Suprapubic skin (tissue), 4 donors: ENCODE measurements at regions not wholly inside any gene's neighbourhood (a gene's known extent, or its start where the extent isn't known, plus 50 kb on each side); places are given as distances from the start of the nearest gene placed in this dataset.

Experiments used
- DNase-seq, 2 donors: peaks; one replicate each; pipeline ENCODE4 v3.0.0-alpha.2; 2019; ENCODE audit warnings: low spot score in 2 of 2
- H3K27ac ChIP-seq: fragments of 200-600 bp; sonication (generic); one replicate; pipeline ENCODE4 v1.5.1; 2019
- H3K27me3 ChIP-seq: fragments of 200-600 bp; sonication (generic); one replicate; pipeline ENCODE4 v1.5.1; 2019
- H3K36me3 ChIP-seq: fragments of 200-600 bp; sonication (generic); one replicate; pipeline ENCODE4 v1.5.1; 2019
- H3K4me1 ChIP-seq: fragments of 200-600 bp; sonication (generic); one replicate; pipeline ENCODE4 v1.5.1; 2019
- H3K4me3 ChIP-seq: fragments of 200-600 bp; sonication (generic); one replicate; pipeline ENCODE4 v1.5.1; 2019; ENCODE audit warnings: mild to moderate bottlenecking
- H3K9me3 ChIP-seq: fragments of 200-600 bp; sonication (generic); one replicate; pipeline ENCODE4 v1.5.1; 2019
- EP300 ChIP-seq: sonication (generic); formaldehyde crosslinking; IDR thresholded peaks from one replicate; pipeline ENCODE4 v1.6.1; 2017; ENCODE audit warnings: antibody characterized with exemption
- POLR2A ChIP-seq, 2 donors: fragments of 450-650 bp; IDR thresholded peaks; one replicate each; pipeline ENCODE4 v1.6.1; 2017; ENCODE audit warnings: antibody characterized with exemption in 2 of 2, mild to moderate bottlenecking in 2 of 2, moderate library complexity in 2 of 2
- POLR2AphosphoS5 ChIP-seq, 3 donors: sonication (generic); formaldehyde crosslinking; IDR thresholded peaks; one replicate each; pipeline ENCODE4 v1.6.1; 2017; ENCODE audit warnings: antibody characterized with exemption in 3 of 3
- WGBS: methylation state at CpG from one replicate; pipeline ENCODE4 v1.1.5; 2018; 5-methylcytosine and 5-hydroxymethylcytosine counted together
- TF ChIP-seq, protein P1 (sequence below), 2 donors: fragments of 200-600 bp in 1 of 2; fragments of 450-650 bp in 1 of 2; sonication (generic) in 1 of 2; IDR thresholded peaks; one replicate each; pipeline ENCODE4 v1.5.1; 2016 to 2019; ENCODE audit warnings: antibody characterized with exemption in 2 of 2, mild to moderate bottlenecking in 1 of 2, moderate library complexity in 1 of 2

DNA sequence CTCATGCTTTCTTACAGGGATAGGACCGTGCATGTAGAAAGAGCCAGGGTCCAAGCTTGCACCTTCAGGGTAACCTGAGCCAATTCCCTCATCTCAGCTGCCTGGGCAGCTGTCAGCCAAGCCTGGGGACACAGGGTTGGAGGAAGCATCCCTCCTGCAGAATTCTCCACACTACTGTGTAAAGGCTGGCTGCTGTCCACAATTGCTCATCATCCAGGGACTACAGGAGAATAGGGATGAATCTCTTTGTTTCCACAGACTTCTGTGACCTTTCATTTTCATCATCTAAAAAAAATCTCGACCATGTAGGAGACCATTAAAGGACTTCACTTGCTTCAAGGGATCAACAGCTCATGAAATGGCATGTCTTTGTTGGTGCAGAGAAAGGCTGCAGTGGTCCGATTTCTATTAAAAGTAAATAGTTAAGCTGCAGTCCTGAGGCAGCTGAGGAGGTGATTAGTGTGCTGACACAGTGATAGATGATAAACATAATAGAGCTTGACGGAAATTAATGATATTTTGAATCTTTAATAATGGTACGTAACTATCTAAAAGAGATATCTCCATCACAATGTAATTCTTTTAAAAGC lies 74.4 kb upstream of the COPS8 start:
- H3K4me1 ChIP-seq: no peaks in the 10 kb centered on the region
- TF ChIP-seq, protein P1, sequence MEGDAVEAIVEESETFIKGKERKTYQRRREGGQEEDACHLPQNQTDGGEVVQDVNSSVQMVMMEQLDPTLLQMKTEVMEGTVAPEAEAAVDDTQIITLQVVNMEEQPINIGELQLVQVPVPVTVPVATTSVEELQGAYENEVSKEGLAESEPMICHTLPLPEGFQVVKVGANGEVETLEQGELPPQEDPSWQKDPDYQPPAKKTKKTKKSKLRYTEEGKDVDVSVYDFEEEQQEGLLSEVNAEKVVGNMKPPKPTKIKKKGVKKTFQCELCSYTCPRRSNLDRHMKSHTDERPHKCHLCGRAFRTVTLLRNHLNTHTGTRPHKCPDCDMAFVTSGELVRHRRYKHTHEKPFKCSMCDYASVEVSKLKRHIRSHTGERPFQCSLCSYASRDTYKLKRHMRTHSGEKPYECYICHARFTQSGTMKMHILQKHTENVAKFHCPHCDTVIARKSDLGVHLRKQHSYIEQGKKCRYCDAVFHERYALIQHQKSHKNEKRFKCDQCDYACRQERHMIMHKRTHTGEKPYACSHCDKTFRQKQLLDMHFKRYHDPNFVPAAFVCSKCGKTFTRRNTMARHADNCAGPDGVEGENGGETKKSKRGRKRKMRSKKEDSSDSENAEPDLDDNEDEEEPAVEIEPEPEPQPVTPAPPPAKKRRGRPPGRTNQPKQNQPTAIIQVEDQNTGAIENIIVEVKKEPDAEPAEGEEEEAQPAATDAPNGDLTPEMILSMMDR (IDR thresholded peaks at IDR 0.05): no peak
- TF ChIP-seq EP300 (no peak), POLR2A (IDR thresholded peaks at IDR 0.05) (no peak), POLR2AphosphoS5 (IDR thresholded peaks at IDR 0.05) (no peak)
- H3K9me3 ChIP-seq: no peaks in the 10 kb centered on the region
- 82% methylated on average over 5 of the region's 5 CpGs for WGBS
- no peak overlapping the region for H3K27ac ChIP-seq
- H3K27me3 ChIP-seq: no peaks in the 10 kb centered on the region
- no peaks in the 10 kb centered on the region for H3K36me3 ChIP-seq
- no peak overlapping the region for H3K4me3 ChIP-seq
- no peak for DNase-seq

DNA sequence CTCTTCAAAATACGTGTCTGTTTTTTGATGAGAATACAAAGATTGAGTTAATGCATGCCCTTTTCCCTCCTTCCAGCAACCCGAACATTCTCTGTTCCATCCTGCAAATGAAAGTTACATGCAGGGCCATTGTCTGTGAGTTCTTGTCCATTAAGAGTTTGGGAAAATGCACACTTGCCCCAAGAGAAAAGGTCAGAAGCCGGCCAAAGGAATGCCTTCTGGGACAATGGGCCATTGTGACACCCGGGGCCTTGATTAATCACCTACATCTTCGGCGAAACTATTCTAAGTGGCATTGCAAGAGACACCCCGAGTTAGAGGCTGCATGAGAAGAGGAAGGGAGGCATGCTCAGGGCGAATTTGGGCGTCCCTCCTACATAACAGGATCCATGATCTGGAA lies 73.7 kb upstream of the COPS8 start:
- no peak for DNase-seq
- H3K9me3 ChIP-seq: no peaks in the 10 kb centered on the region
- H3K27ac ChIP-seq: no peak overlapping the region
- TF ChIP-seq, protein P1 (IDR thresholded peaks at IDR 0.05): no peak
- TF ChIP-seq EP300 (no peak), POLR2AphosphoS5 (IDR thresholded peaks at IDR 0.05) (no peak), POLR2A (IDR thresholded peaks at IDR 0.05) (no peak)
- no peak overlapping the region for H3K4me3 ChIP-seq
- H3K27me3 ChIP-seq: no peaks in the 10 kb centered on the region
- H3K36me3 ChIP-seq: no peaks in the 10 kb centered on the region
- 89% methylated on average over 9 of the region's 9 CpGs for WGBS
- no peaks in the 10 kb centered on the region for H3K4me1 ChIP-seq

DNA sequence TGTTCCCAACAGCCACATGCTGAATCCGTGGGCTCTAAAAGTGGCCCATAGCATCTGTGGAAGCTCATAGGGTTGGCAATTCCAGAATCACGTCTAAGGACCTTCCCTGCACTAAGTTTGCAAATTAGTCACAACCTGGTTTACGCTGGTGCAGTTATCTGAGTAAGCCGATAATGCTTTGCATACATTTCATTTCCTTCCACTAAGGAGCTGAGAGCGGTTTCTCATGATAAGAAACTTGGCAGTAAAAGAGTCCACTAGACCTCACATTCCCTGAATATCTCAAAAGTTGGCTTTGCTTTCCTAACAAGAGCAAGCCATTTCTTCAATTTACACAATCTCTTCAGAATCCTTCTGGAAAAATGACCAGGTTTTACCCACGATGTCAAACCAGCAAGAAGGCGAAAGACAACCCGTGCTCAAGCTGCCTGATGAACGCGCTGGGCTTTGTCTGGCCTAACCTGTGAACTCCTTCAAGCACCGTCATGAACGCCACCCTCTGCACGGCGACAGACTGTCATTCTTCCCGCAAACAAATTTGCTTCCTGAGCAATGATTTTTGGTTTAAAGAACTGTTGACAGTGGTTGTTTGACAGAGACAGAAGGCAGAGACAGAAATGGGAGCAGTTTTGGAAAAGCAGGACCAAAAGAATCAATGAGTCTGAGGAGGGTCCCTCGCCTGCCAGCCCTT lies 73.0 kb upstream of the COPS8 start:
- 79% methylated on average over 16 of the region's 16 CpGs for WGBS
- H3K36me3 ChIP-seq: no peaks in the 10 kb centered on the region
- DNase-seq: no peak
- H3K4me1 ChIP-seq: no peaks in the 10 kb centered on the region
- TF ChIP-seq POLR2AphosphoS5 (IDR thresholded peaks at IDR 0.05) (no peak), EP300 (no peak), POLR2A (IDR thresholded peaks at IDR 0.05) (no peak)
- TF ChIP-seq, protein P1 (IDR thresholded peaks at IDR 0.05): no peak
- H3K27me3 ChIP-seq: no peaks in the 10 kb centered on the region
- no peak overlapping the region for H3K4me3 ChIP-seq
- H3K27ac ChIP-seq: no peak overlapping the region
- H3K9me3 ChIP-seq: no peaks in the 10 kb centered on the region

DNA sequence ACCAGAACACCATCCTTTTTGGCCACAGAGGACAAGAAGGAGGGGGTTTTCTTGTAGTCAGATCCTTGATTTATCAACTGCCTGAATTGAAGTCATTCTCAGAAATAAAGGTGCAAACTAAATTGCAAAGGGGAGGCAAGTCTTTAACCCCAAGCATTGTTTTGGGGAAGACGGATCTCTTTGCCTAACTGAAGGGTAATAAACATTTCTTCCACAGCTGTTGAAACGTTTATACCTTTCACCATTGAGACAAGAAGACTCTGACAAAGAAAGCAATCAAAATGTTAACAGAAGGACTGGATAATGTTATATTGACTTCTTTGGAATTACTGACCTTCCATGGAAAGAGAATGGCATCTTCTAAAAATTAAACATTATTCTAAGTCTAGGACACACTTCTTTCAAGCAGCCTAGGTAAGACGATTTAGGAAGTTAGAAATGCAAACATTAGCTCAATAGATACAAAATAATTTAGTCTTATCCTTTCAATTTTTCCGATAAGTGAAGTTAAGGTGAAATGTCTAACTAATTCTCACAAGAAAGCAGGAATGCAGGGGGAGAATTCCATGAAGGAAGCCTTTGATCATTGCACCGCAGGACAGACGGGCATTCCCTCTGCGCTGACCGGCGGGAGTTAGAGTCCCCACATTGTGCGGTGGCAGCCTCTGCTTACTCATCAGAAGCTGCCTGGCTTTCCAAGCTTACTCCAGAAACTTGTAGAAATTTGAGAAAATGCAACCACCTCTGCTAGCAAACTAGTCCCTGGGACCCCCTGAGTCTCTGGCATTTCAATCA lies 69.4 kb upstream of the COPS8 start:
- DNase-seq: no peak
- no peaks in the 10 kb centered on the region for H3K36me3 ChIP-seq
- H3K9me3 ChIP-seq: no peaks in the 10 kb centered on the region
- H3K27me3 ChIP-seq: no peaks in the 10 kb centered on the region
- H3K27ac ChIP-seq: no peak overlapping the region
- no peaks in the 10 kb centered on the region for H3K4me1 ChIP-seq
- H3K4me3 ChIP-seq: no peak overlapping the region
- TF ChIP-seq, protein P1 (IDR thresholded peaks at IDR 0.05): no peak
- no peak for TF ChIP-seq POLR2A (IDR thresholded peaks at IDR 0.05)
- no peak for TF ChIP-seq POLR2AphosphoS5 (IDR thresholded peaks at IDR 0.05)
- no peak for TF ChIP-seq EP300
- 91% methylated on average over 10 of the region's 10 CpGs for WGBS

DNA sequence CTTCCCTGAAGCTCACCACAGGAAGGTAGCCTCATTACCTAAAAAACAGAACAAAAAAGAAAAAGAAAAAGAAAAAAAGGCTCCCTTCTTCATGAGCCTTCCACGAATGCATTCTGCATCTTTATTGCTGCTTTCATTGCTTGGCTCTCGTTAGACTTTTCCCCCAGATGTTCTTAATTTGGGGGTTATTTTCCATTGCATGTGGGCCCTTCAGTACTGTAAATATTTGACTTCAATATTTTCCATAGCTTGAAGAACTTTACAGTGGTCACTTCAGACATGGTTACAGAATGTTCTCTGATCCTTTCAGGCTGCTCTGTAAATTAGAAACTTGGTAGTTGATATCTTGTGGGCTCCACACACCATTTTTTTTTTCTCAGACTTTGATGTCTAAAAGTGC lies 65.6 kb upstream of the COPS8 start:
- WGBS: 52% methylated on average over 2 of the region's 2 CpGs
- DNase-seq: no peak

More for the DNA sequence above, 65.6 kb upstream of the COPS8 start:
- H3K4me1 ChIP-seq: no peaks in the 10 kb centered on the region
- no peaks in the 10 kb centered on the region for H3K27me3 ChIP-seq
- no peaks in the 10 kb centered on the region for H3K9me3 ChIP-seq
- no peaks in the 10 kb centered on the region for H3K36me3 ChIP-seq
- H3K4me3 ChIP-seq: no peak overlapping the region
- no peak overlapping the region for H3K27ac ChIP-seq
- no peak for TF ChIP-seq EP300
- TF ChIP-seq POLR2A (IDR thresholded peaks at IDR 0.05): no peak
- no peak for TF ChIP-seq POLR2AphosphoS5 (IDR thresholded peaks at IDR 0.05)
- TF ChIP-seq, protein P1 (IDR thresholded peaks at IDR 0.05): no peak
